ENCODE measurements at regions not wholly inside any gene's neighbourhood (a gene's known extent, or its start where the extent isn't known, plus 50 kb on each side); places are given as distances from the start of the nearest gene placed in this dataset.

Small RNA genes in the stretch of these regions (small RNA-seq; reads per million reads assigned to genes)
- gene AC013442.1 (0 reads per million in 2 experiments), gene AC083939.1 (0 reads per million in 2 experiments), gene MIR548AD (0 reads per million in 2 experiments), gene RNU6-1117P (0 reads per million in 2 experiments)
